Urinary bladder (tissue), 3 donors: ENCODE measurements at regions not wholly inside any gene's neighbourhood (a gene's known extent, or its start where the extent isn't known, plus 50 kb on each side); places are given as distances from the start of the nearest gene placed in this dataset.
"Not testable (repeated sequence)": the region's sequence is repeated elsewhere in the genome, so short reads cannot be mapped to it uniquely, and the experiment has no call there.

ENCODE experiments used
- DNase-seq: peaks from one replicate; pipeline ENCODE4 v3.0.0-alpha.2; 2015; ENCODE audit errors: extremely low spot score
- H3K27ac ChIP-seq: one replicate; pipeline ENCODE4 v1.5.1; 2013; ENCODE audit warnings: low read depth, mild to moderate bottlenecking, moderate library complexity
- H3K36me3 ChIP-seq: one replicate; pipeline ENCODE4 v1.6.1; 2013; ENCODE audit warnings: mild to moderate bottlenecking, moderate library complexity; ENCODE audit not compliant: insufficient read depth
- H3K4me1 ChIP-seq: one replicate; pipeline ENCODE4 v1.6.1; 2013; ENCODE audit warnings: mild to moderate bottlenecking, moderate library complexity; ENCODE audit not compliant: insufficient read depth
- H3K4me3 ChIP-seq: one replicate; pipeline ENCODE4 v1.5.1; 2013; ENCODE audit warnings: low read depth, low read length
- WGBS: extraction: QIAGEN DNeasy Blood & Tissue Kit; methylation state at CpG from one replicate; pipeline ENCODE4 v1.1.7; 2013; 5-methylcytosine and 5-hydroxymethylcytosine counted together
- donor health status: healthy with polysubstance abuse.
- donor health status: healthy.

- no peaks in the 10 kb centered on the region for H3K4me1 ChIP-seq
- H3K27ac ChIP-seq, result no peak overlapping the region
- DNase-seq, result no peak
- no peaks in the 10 kb centered on the region for H3K36me3 ChIP-seq
- no peak overlapping the region for H3K4me3 ChIP-seq
- WGBS, result 80% methylated on average over 18 of the region's 18 CpGs
Observed at GRCh38 chr11:69914286-69915150, 95.3 kb upstream of the FGF3 start.

GRCh38 chr11:69915151-69915500 lies 95.9 kb upstream of the FGF3 start:
- Histone ChIP-seq H3K4me1 (no peaks in the 10 kb centered on the region), H3K27ac (no peak overlapping the region), H3K36me3 (no peaks in the 10 kb centered on the region), H3K4me3 (no peak overlapping the region)
- no peak for DNase-seq
- 27% methylated on average over 6 of the region's 6 CpGs for WGBS

GRCh38 chr11:69915501-69916250 lies 96.5 kb upstream of the FGF3 start:
- no peaks in the 10 kb centered on the region for H3K4me1 ChIP-seq
- 11% methylated on average over 18 of the region's 18 CpGs for WGBS
- H3K36me3 ChIP-seq, result no peaks in the 10 kb centered on the region
- no peak for DNase-seq
- no peak overlapping the region for H3K4me3 ChIP-seq
- H3K27ac ChIP-seq, result no peak overlapping the region

DNA sequence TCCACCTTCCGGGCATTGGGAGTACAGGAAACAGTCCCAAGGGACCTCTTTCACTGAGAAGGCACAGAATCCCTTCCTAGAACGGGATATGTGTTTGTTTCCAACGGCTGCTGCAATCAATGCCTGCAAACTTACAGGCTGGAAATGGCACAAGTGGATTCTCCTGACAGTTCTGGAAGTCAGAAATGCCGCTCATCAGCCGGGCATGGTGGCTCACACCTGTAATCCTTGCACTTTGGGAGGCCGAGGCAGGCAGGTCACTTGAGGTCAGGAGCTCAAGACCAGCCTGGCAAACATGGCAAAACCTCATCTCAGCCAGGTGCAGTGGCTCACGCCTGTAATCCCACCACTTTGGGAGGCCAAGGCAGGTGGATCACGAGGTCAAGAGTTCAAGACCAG lies 97.0 kb upstream of the FGF3 start:
- not testable (repeated sequence) for DNase-seq, H3K4me3 ChIP-seq
- WGBS, result 48% methylated on average over 8 of the region's 8 CpGs

GRCh38 chr11:69916806-69917387 lies 97.7 kb upstream of the FGF3 start:
- H3K36me3 ChIP-seq, result no peaks in the 10 kb centered on the region
- no peaks in the 10 kb centered on the region for H3K4me1 ChIP-seq
- WGBS, result 89% methylated on average over 2 of the region's 2 CpGs
- no peak overlapping the region for H3K27ac ChIP-seq
- DNase-seq, result no peak
- no peak overlapping the region for H3K4me3 ChIP-seq

More for the DNA sequence above, 97.0 kb upstream of the FGF3 start:
- not testable (repeated sequence) for H3K4me1 ChIP-seq, H3K27ac ChIP-seq, H3K36me3 ChIP-seq

DNA sequence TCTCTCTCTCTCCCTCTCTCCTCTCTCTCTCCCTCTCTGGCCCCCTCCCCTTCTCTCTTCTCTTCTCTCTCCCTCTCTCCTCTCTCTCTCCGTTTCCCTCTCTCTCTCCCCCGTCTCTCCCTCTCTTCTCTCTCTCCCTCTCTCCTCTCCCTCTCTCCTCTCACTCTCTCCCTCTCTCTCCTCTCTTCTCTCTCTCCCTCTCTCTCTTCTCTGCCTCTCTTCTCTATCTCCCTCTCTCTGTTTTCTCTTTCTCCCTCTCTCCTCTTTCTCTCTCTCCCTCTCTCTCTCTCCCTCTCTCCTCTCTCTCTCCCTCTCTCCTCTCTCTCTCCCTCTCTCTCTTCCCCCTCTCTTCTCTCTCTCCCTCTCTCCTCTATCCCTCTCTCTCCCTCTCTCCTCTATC lies 98.3 kb upstream of the FGF3 start:
- H3K4me3 ChIP-seq, result no peak overlapping the region
- DNase-seq, result no peak
- H3K4me1 ChIP-seq, result no peaks in the 10 kb centered on the region
- 79% methylated on average over 2 of the region's 2 CpGs for WGBS
- no peak overlapping the region for H3K27ac ChIP-seq
- no peaks in the 10 kb centered on the region for H3K36me3 ChIP-seq

- WGBS, result 50% methylated on average over 38 of the region's 38 CpGs
- H3K4me1 ChIP-seq, result no peaks in the 10 kb centered on the region
- DNase-seq, result no peak
- H3K36me3 ChIP-seq, result no peaks in the 10 kb centered on the region
- H3K4me3 ChIP-seq, result no peak overlapping the region
- no peak overlapping the region for H3K27ac ChIP-seq
Observed at GRCh38 chr11:69918231-69918937, 99.2 kb upstream of the FGF3 start.

DNA sequence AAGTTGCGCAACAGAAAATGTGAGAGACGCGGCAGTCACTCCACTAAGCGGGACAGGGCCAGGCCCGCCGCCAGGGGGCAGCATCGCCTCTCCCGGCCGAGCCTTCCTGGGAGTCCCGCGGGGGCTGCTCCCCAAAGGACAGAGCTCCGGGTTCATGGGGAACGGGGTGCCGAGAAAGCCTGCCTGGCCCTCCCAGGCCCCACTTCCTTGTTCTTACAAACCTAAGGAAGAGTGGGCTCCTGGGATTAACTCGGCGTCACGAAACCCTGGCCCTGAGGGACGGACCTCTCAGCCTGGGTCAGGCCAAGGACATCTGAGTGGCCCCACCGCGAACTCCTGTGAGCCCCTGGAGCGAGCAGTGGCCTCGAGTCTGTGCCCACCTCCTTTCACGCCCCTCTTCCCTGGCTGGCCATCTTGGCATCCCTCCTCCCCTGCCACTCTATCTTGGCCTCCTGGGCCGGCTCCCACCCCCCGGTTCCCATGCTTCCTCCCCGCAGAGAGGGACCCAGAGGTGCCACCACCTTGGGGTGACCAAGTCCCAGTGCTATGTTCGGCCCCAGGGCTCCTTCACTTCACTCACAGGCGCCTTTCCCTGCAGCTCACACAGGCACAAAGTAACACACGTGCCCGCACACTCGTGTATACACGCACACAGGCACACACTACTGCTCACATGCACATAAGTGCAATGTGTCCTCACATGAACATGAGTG lies 99.9 kb upstream of the FGF3 start:
- Histone ChIP-seq H3K4me3 (no peak overlapping the region), H3K27ac (no peak overlapping the region), H3K36me3 (no peaks in the 10 kb centered on the region), H3K4me1 (no peaks in the 10 kb centered on the region)
- WGBS, result 39% methylated on average over 32 of the region's 32 CpGs
- no peak for DNase-seq

- H3K36me3 ChIP-seq, result no peaks in the 10 kb centered on the region
- WGBS, result 92% methylated on average over 3 of the region's 3 CpGs
- DNase-seq, result no peak
- H3K27ac ChIP-seq, result no peak overlapping the region
- no peaks in the 10 kb centered on the region for H3K4me1 ChIP-seq
- H3K4me3 ChIP-seq, result no peak overlapping the region
Observed at GRCh38 chr11:69919659-69920344, 100.6 kb upstream of the FGF3 start.

DNA sequence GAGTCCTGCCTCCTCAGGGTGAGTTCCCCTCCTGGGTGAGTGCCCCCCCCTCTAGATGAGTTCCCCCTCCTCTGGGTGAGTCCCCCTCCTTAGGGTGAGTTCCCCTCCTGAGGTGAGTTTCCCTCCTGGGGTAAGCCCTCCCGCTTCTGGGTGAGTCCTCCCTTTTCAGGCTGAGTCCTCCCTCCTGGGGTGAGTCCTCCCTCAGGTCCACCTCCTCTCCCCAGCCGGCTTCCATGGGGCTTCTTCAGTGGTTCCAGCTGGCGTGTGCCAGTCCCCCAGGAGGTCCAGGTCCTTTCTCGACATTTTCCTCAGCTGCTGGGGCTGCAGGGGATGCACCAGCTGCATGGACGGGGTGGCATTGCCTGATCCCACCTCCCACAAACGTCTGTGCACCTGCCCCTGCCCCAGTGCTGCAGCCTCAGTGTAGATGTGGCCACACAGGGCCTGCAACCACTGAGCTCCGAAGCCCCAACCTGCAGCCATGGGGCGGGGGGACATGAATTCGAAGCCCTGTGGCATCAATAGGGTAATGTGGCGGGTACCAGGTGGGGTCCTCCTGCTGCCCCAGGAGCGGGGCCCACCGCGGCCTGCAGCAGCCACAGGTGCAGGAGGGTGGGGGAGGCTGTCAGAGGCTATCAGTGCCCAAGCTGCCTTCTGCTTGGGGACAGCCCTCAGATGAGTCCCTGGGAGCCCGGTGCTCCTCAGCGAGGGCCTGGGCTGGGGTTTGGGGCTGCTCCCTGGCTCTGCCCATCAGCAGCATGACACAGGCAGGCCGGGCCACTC lies 101.3 kb upstream of the FGF3 start:
- DNase-seq, result no peak
- Histone ChIP-seq H3K4me1 (no peaks in the 10 kb centered on the region), H3K36me3 (no peaks in the 10 kb centered on the region), H3K27ac (no peak overlapping the region), H3K4me3 (no peak overlapping the region)
- WGBS, result 85% methylated on average over 16 of the region's 16 CpGs

DNA sequence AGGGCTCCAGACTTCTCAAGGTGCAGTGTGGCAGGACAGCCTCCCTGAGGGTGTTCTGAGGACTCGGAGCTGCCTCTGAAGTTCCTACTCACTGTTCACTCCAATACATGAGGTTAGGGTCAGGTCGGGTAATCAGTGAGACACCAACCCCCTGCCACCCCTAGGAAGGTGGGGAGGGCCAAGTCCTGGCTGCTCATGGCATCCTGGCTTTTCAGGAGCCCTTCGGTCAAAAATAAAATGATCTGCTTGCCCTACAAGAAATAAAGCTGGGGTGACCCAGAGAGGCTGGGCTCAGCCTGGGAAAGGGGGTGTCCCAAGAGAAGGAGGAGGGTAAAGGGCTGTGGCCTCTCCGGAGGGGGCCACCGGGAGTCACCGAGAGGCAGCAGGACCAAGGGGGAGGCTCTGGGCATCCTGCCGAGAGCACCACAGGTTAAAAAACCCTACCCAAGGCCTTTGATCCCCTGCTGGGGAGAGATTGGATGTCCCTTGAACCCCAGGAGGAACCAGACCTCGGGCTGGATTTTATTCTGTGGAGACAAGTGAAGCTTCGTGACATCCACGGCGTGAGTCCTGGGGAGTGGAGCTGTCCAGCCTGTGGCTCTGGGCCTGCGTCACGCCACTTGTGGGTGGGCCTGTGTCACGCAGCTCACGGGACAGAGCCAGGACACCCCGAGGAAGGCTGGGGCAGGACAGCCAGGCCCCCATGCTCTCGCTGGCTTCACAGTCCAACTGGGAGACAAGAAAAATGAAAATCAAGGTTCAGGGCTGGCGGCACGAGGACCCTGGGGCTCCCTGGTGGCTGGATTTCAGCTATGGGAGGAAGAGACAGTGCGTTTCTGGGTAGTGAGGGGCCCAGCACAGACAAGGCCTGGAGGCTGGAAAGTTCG lies 102.2 kb upstream of the FGF3 start:
- no peak overlapping the region for H3K4me3 ChIP-seq
- H3K36me3 ChIP-seq, result no peaks in the 10 kb centered on the region
- WGBS, result 81% methylated on average over 21 of the region's 21 CpGs
- no peak overlapping the region for H3K27ac ChIP-seq
- DNase-seq, result no peak
- no peaks in the 10 kb centered on the region for H3K4me1 ChIP-seq
